ENCODE measurements at regions not wholly inside any gene's neighbourhood (a gene's known extent, or its start where the extent isn't known, plus 50 kb on each side); places are given as distances from the start of the nearest gene placed in this dataset.

DNA sequence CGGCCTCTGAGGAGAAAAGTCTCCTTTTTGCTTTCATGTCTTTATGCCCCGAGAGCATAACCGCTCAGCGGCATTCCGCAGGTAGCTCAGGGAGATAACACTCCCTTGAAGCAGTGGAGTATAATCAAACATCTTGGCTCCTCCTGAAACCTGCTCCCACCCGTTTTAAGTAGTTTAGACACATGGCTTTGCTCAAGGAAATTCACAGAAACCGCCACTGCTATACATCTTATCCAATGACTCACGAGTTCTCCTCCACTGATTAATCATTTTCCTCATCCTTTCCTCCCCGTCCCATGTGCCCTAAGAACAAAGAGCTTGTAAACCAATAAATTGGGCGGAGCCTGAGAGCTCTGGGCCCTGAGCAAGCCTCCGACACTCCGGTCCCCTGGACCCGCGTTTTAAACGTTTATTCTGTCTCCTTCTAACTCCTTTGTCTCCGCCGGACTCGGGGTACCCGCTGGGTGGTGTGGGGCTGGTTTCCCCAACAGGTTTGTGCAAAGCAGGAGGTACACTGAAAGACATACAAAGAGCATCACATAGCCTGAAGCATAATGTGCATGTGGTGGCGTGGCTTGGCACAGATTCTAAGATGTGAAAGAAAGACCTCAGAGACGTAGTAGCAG lies 401.2 kb downstream of the TLL1 start:
- TF ChIP-seq, protein P1, sequence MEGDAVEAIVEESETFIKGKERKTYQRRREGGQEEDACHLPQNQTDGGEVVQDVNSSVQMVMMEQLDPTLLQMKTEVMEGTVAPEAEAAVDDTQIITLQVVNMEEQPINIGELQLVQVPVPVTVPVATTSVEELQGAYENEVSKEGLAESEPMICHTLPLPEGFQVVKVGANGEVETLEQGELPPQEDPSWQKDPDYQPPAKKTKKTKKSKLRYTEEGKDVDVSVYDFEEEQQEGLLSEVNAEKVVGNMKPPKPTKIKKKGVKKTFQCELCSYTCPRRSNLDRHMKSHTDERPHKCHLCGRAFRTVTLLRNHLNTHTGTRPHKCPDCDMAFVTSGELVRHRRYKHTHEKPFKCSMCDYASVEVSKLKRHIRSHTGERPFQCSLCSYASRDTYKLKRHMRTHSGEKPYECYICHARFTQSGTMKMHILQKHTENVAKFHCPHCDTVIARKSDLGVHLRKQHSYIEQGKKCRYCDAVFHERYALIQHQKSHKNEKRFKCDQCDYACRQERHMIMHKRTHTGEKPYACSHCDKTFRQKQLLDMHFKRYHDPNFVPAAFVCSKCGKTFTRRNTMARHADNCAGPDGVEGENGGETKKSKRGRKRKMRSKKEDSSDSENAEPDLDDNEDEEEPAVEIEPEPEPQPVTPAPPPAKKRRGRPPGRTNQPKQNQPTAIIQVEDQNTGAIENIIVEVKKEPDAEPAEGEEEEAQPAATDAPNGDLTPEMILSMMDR (IDR thresholded peaks at IDR 0.05), result no peak
- TF ChIP-seq POLR2A (IDR thresholded peaks at IDR 0.05), result no peak

Data from testis (tissue), 2 donors.